ENCODE measurements at regions not wholly inside any gene's neighbourhood (a gene's known extent, or its start where the extent isn't known, plus 50 kb on each side); places are given as distances from the start of the nearest gene placed in this dataset.

DNA sequence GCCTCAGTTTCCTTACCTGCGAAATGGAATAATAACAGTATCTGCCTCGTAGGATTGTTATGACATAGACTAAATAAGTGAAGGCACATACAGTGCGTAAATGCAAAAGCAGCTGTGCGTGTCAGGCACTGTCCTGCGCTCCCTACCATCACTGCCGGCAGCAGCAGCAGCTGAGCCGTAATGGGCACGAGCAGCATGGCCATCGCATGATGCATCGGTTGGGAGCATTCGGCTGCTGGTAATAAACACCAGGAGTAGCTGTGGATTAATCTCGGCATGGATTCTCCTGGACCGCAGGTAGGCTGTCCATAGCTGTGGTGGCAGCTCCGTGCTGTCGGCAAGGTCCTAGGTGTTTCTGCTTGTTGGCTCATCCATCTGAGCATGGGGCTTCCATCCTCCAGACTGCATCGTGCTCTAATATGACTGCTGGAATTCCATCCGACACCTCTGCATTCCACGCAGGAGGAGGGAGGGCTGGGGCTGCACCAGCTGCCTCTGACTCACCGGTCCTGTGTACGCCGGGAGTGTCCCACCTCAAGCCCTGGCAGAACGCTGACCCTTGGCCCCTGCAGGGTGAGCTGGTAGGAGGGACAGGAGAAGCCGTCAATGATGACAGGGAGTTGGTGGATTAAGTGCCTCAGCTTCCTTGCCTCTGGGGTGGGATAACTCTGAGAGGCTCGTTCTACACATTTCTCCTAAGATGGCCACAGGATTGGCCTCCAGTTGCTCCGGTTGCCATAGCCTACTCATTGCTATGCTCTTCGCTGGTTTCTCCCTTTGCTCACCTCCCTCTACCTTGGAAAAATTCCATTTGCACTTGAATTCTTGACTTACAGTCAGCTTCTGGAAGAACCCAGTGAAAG is 100.9 kb upstream of the PMEPA1 start:
- DNase-seq (ENCODE audit: low spot score) = peak; percentile 83
- POLR2A ChIA-PET (ENCODE audit: low non-redundant PET) = interaction anchor here (0.6 to 0.7 kb wide), 3 partner anchors 218 to 578 kb away, joined by 3 to 13 read pairs (median 3); partner anchors contain the start of gene VAPB
- peak overlapping the region; percentile 62 for H3K27ac ChIP-seq
- TF ChIP-seq, protein P1, sequence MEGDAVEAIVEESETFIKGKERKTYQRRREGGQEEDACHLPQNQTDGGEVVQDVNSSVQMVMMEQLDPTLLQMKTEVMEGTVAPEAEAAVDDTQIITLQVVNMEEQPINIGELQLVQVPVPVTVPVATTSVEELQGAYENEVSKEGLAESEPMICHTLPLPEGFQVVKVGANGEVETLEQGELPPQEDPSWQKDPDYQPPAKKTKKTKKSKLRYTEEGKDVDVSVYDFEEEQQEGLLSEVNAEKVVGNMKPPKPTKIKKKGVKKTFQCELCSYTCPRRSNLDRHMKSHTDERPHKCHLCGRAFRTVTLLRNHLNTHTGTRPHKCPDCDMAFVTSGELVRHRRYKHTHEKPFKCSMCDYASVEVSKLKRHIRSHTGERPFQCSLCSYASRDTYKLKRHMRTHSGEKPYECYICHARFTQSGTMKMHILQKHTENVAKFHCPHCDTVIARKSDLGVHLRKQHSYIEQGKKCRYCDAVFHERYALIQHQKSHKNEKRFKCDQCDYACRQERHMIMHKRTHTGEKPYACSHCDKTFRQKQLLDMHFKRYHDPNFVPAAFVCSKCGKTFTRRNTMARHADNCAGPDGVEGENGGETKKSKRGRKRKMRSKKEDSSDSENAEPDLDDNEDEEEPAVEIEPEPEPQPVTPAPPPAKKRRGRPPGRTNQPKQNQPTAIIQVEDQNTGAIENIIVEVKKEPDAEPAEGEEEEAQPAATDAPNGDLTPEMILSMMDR (conservative IDR thresholded peaks at IDR 0.05; ENCODE audit: low read depth) = no peak
- CTCF ChIA-PET = interaction anchor here (0.7 to 1.2 kb wide), 2 partner anchors 29 to 101 kb away, joined by 3 to 5 read pairs; partner anchors contain the start of gene PMEPA1

DNA sequence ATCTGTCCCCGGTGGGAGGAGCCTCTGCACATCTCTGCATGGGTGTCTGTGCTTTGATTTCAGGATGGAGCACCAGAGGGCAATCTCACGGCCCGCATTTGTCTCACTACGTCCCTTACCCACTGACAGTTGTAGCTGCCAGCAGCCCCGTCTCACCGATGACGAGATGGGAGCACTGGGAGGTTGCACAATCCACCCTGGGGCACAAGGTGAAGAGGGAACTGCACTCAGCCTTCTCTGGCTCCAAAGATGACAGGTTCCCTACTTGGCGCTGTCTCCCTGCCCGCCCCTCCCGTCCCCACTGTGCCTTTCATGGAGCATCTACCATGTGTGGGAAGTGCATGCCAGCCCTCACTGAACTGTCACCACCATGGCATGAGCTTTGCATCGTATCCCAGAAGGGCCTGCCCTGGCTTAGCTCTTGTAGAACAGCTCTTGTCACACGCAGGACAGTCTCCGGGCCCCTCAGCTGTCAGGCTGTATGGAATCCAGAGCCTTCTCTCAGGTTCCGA is 99.9 kb upstream of the PMEPA1 start:
- POLR2A ChIA-PET (ENCODE audit: low non-redundant PET) = interaction anchor here (0.6 to 0.7 kb wide), 2 partner anchors 144 to 337 kb away, joined by 3 to 13 read pairs; no protein-coding TSS in a partner anchor
- TF ChIP-seq, protein P1 (conservative IDR thresholded peaks at IDR 0.05; ENCODE audit: low read depth) = no peak

DNA sequence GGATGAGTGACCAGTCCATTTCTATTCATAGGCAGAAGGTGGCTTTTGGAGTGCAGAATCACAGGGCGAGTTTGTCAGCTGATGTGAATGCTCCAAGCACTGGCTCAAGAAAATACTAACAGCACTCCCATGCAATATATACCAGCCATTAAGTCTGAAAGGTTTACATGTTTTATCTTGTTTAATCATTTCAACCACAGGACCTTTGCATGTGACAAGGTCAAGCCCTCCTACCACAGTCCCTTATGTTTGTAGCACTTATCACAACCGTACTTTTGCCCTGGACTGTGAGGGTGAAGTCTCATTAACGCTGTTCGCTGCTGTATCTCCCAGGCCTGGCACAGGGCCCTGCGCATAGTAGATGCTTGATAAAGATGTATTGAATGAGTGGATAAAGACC is 99.3 kb upstream of the PMEPA1 start:
- H3K27ac ChIP-seq = peak overlapping the region; percentile 11; the same call in 1 of the 2 replicates
- TF ChIP-seq, protein P1 (conservative IDR thresholded peaks at IDR 0.05; ENCODE audit: low read depth) = no peak
- DNase-seq (ENCODE audit: low spot score) = no peak
- ChIA-PET CTCF (interaction anchor here (0.6 kb wide), 1 partner anchor 34 kb away, joined by 4 read pairs; no protein-coding TSS in a partner anchor), POLR2A (ENCODE audit: low non-redundant PET) (no interaction called here)

More for the DNA sequence above, 99.9 kb upstream of the PMEPA1 start:
- DNase-seq (ENCODE audit: low spot score) = peak; percentile 78
- peak overlapping the region; percentile 11; the same call in 1 of the 2 replicates for H3K27ac ChIP-seq
- CTCF ChIA-PET = interaction anchor here (0.7 kb wide), 1 partner anchor 28 kb away, joined by 5 read pairs; no protein-coding TSS in a partner anchor

DNA sequence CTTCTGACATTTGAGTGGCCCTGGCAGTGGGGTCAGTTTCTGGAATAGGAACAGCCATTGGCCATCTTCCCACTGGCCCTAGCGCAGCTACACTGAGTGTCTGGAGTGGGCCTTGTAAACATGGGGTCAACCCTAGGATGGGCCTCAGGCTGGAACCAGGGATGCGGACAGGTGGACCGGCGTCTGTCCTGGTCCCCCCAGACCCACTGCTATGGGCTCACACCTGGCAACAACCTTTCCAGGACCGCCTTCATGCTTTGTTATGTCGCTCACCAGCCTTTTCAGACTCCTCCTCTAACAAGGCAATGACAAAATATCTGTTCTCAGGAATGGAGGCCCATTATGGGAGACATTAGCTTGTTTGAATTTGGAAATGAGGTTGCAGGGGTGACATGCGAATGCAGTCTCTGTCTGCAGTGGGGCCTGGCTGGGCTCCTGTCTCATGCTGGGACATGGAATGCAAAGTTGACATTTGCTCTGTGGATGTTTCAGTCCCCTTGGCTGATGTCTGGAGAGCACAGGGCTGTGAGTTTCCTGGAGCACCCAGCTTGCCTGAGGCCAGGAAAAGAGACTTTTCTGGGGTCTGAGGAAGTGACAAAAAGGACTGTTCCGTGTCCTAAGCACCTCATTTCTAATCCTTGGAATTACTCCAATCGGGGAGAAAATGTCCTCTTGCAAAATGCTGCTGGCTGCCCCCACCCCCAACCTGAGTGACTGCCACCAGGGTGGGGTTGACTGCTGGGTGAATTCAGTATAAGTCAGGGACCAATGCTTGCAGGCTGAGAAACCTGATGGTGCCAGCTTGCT is 98.7 kb upstream of the PMEPA1 start:
- no peak overlapping the region for H3K27ac ChIP-seq
- POLR2A ChIA-PET (ENCODE audit: low non-redundant PET) = no interaction called here
- CTCF ChIA-PET = interaction anchor here (0.6 kb wide), 1 partner anchor 35 kb away, joined by 4 read pairs; no protein-coding TSS in a partner anchor
- TF ChIP-seq, protein P1 (conservative IDR thresholded peaks at IDR 0.05; ENCODE audit: low read depth) = no peak
- no peak for DNase-seq (ENCODE audit: low spot score)

DNA sequence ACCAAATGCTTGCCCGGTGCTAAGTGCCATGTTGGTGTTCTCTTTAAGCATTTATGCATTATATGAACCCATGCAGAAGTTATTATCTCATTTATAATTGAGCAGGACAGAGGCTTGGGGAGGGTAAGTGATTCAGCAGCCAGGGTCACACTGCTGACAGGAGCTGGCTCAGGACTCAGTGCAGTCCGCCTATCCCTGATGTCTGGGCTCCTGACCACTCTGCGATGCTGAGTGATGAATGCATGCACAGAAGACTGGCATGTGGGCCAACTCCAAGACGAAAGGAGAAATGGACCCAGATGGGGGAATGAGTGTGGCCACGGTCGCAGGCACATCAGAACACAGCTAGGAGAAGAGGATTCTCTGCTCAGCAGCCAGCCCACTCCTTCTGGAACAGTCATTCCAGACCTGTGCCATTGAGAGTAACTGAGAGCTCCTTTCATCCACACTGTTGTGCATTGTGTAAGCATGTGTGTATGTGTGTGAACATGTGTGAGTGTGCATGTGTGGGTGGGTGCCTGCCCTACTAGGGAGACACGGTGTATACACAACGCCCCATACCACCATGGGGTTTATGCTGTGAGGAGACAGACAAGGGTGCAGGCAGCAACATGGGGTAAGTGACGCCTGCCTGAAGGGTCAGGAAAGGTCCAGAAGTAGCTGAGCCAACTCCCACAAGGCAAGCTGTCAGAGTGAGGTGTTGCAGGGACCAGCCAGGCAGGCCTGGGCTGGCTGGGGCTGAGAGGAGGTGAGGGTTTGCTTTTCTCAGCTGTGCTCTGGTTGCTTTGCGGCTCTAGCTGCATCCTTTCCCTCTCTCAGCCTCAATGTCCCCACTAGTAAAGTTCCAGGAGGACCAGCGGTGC is 97.8 kb upstream of the PMEPA1 start:
- TF ChIP-seq, protein P1 (conservative IDR thresholded peaks at IDR 0.05; ENCODE audit: low read depth) = no peak
- DNase-seq (ENCODE audit: low spot score) = no peak
- ChIA-PET POLR2A (ENCODE audit: low non-redundant PET) (no interaction called here), CTCF (interaction anchor here (1.0 kb wide), 1 partner anchor 14 kb away, joined by 3 read pairs; no protein-coding TSS in a partner anchor)
- no peak overlapping the region for H3K27ac ChIP-seq

All from RWPE1 (cell line).